ENCODE measurements at regions not wholly inside any gene's neighbourhood (a gene's known extent, or its start where the extent isn't known, plus 50 kb on each side); places are given as distances from the start of the nearest gene placed in this dataset.

GRCh38 chr14:97033556-97034081, 236.4 kb downstream of the VRK1 start:
- H3K4me3 Mint-ChIP-seq = no peak overlapping the region

GRCh38 chr14:97036086-97036852, 239.1 kb downstream of the VRK1 start:
- peaks cover 7% of the 10 kb centered on the region for H3K4me1 Mint-ChIP-seq
- ATAC-seq = no peak
- H3K4me3 Mint-ChIP-seq = no peak overlapping the region
- H3K36me3 Mint-ChIP-seq = peaks cover 5% of the 10 kb centered on the region
- no peak overlapping the region for H3K27ac Mint-ChIP-seq
- H3K9me3 Mint-ChIP-seq = peaks cover 23% of the 10 kb centered on the region
- peaks cover 27% of the 10 kb centered on the region for H3K27me3 Mint-ChIP-seq

More at GRCh38 chr14:97033556-97034081, 236.4 kb downstream of the VRK1 start:
- ATAC-seq = no peak
- Mint-ChIP-seq H3K4me1 (peaks cover 16% of the 10 kb centered on the region), H3K36me3 (peaks cover 5% of the 10 kb centered on the region), H3K27me3 (peaks cover 32% of the 10 kb centered on the region), H3K27ac (no peak overlapping the region), H3K9me3 (peaks cover 16% of the 10 kb centered on the region)

- no peaks in the 10 kb centered on the region for H3K36me3 Mint-ChIP-seq
- H3K9me3 Mint-ChIP-seq = peaks cover 26% of the 10 kb centered on the region
- H3K4me1 Mint-ChIP-seq = no peaks in the 10 kb centered on the region
- no peak overlapping the region for H3K27ac Mint-ChIP-seq
- peaks cover 9% of the 10 kb centered on the region for H3K27me3 Mint-ChIP-seq
- H3K4me3 Mint-ChIP-seq = no peak overlapping the region
- no peak for ATAC-seq
These were observed 242.7 kb downstream of the VRK1 start for GRCh38 chr14:97039717-97040363.

- peaks cover 2% of the 10 kb centered on the region for H3K9me3 Mint-ChIP-seq
- no peak for ATAC-seq
- H3K27ac Mint-ChIP-seq = no peak overlapping the region
- H3K36me3 Mint-ChIP-seq = no peaks in the 10 kb centered on the region
- H3K4me1 Mint-ChIP-seq = no peaks in the 10 kb centered on the region
- H3K4me3 Mint-ChIP-seq = no peak overlapping the region
- H3K27me3 Mint-ChIP-seq = peaks cover 14% of the 10 kb centered on the region
These were observed 249.8 kb downstream of the VRK1 start for GRCh38 chr14:97046967-97047366.

GRCh38 chr14:97052001-97052400, 254.8 kb downstream of the VRK1 start:
- no peaks in the 10 kb centered on the region for H3K27me3 Mint-ChIP-seq
- H3K36me3 Mint-ChIP-seq = no peaks in the 10 kb centered on the region

GRCh38 chr14:97053941-97054340, 256.8 kb downstream of the VRK1 start:
- Mint-ChIP-seq H3K27me3 (no peaks in the 10 kb centered on the region), H3K27ac (no peak overlapping the region), H3K36me3 (no peaks in the 10 kb centered on the region), H3K4me3 (no peak overlapping the region), H3K4me1 (no peaks in the 10 kb centered on the region), H3K9me3 (no peaks in the 10 kb centered on the region)
- ATAC-seq = no peak

More at GRCh38 chr14:97052001-97052400, 254.8 kb downstream of the VRK1 start:
- Mint-ChIP-seq H3K27ac (no peak overlapping the region), H3K4me1 (no peaks in the 10 kb centered on the region), H3K4me3 (no peak overlapping the region), H3K9me3 (no peaks in the 10 kb centered on the region)
- no peak for ATAC-seq

GRCh38 chr14:97055355-97055754, 258.2 kb downstream of the VRK1 start:
- no peak for ATAC-seq
- Mint-ChIP-seq H3K9me3 (no peaks in the 10 kb centered on the region), H3K36me3 (no peaks in the 10 kb centered on the region), H3K4me3 (no peak overlapping the region), H3K27ac (no peak overlapping the region), H3K27me3 (no peaks in the 10 kb centered on the region), H3K4me1 (no peaks in the 10 kb centered on the region)

GRCh38 chr14:97056086-97056485, 258.9 kb downstream of the VRK1 start:
- H3K4me1 Mint-ChIP-seq = no peaks in the 10 kb centered on the region
- H3K36me3 Mint-ChIP-seq = no peaks in the 10 kb centered on the region
- no peaks in the 10 kb centered on the region for H3K9me3 Mint-ChIP-seq
- no peaks in the 10 kb centered on the region for H3K27me3 Mint-ChIP-seq
- no peak overlapping the region for H3K4me3 Mint-ChIP-seq
- H3K27ac Mint-ChIP-seq = no peak overlapping the region
- ATAC-seq = no peak

GRCh38 chr14:97057238-97058073, 260.3 kb downstream of the VRK1 start:
- Mint-ChIP-seq H3K4me1 (no peaks in the 10 kb centered on the region), H3K27me3 (peaks cover 8% of the 10 kb centered on the region), H3K36me3 (no peaks in the 10 kb centered on the region), H3K9me3 (peaks cover 3% of the 10 kb centered on the region), H3K27ac (no peak overlapping the region), H3K4me3 (no peak overlapping the region)
- ATAC-seq = no peak

GRCh38 chr14:97058074-97058467, 260.9 kb downstream of the VRK1 start:
- no peak for ATAC-seq
- no peaks in the 10 kb centered on the region for H3K36me3 Mint-ChIP-seq

GRCh38 chr14:97058589-97058988, 261.4 kb downstream of the VRK1 start:
- Mint-ChIP-seq H3K4me3 (no peak overlapping the region), H3K27ac (no peak overlapping the region), H3K36me3 (no peaks in the 10 kb centered on the region), H3K4me1 (no peaks in the 10 kb centered on the region), H3K27me3 (peaks cover 8% of the 10 kb centered on the region), H3K9me3 (peaks cover 3% of the 10 kb centered on the region)
- ATAC-seq = no peak

More at GRCh38 chr14:97058074-97058467, 260.9 kb downstream of the VRK1 start:
- H3K27me3 Mint-ChIP-seq = peaks cover 8% of the 10 kb centered on the region
- H3K9me3 Mint-ChIP-seq = peaks cover 3% of the 10 kb centered on the region
- no peaks in the 10 kb centered on the region for H3K4me1 Mint-ChIP-seq
- no peak overlapping the region for H3K4me3 Mint-ChIP-seq
- H3K27ac Mint-ChIP-seq = no peak overlapping the region

GRCh38 chr14:97061198-97061597, 264.0 kb downstream of the VRK1 start:
- H3K36me3 Mint-ChIP-seq = no peaks in the 10 kb centered on the region
- H3K4me3 Mint-ChIP-seq = no peak overlapping the region
- no peak for ATAC-seq
- peaks cover 19% of the 10 kb centered on the region for H3K27me3 Mint-ChIP-seq
- H3K9me3 Mint-ChIP-seq = peaks cover 3% of the 10 kb centered on the region
- H3K4me1 Mint-ChIP-seq = no peaks in the 10 kb centered on the region
- no peak overlapping the region for H3K27ac Mint-ChIP-seq

GRCh38 chr14:97061714-97062113, 264.5 kb downstream of the VRK1 start:
- H3K27me3 Mint-ChIP-seq = peaks cover 19% of the 10 kb centered on the region
- no peak for ATAC-seq
- no peaks in the 10 kb centered on the region for H3K4me1 Mint-ChIP-seq
- peaks cover 3% of the 10 kb centered on the region for H3K9me3 Mint-ChIP-seq
- no peak overlapping the region for H3K4me3 Mint-ChIP-seq
- no peak overlapping the region for H3K27ac Mint-ChIP-seq
- H3K36me3 Mint-ChIP-seq = no peaks in the 10 kb centered on the region

GRCh38 chr14:97065305-97066067, 268.3 kb downstream of the VRK1 start:
- H3K4me1 Mint-ChIP-seq = no peaks in the 10 kb centered on the region
- peaks cover 3% of the 10 kb centered on the region for H3K9me3 Mint-ChIP-seq
- no peak overlapping the region for H3K4me3 Mint-ChIP-seq
- peaks cover 19% of the 10 kb centered on the region for H3K27me3 Mint-ChIP-seq
- no peaks in the 10 kb centered on the region for H3K36me3 Mint-ChIP-seq
- ATAC-seq = no peak
- H3K27ac Mint-ChIP-seq = no peak overlapping the region

All from stimulated activated memory B cell treated with anti-CD40 and anti-IgM and Interleukin-4, amounts not matched to agents 10 μg/mL and 1 μg/mL and 100 μg/mL, for 72 hours (primary cell).